Lower leg skin (tissue), 4 donors: ENCODE measurements at regions not wholly inside any gene's neighbourhood (a gene's known extent, or its start where the extent isn't known, plus 50 kb on each side); places are given as distances from the start of the nearest gene placed in this dataset.

ENCODE experiments used
- DNase-seq, 2 donors: peaks; one replicate each; pipeline ENCODE4 v3.0.0-alpha.2; 2019; ENCODE audit warnings: low spot score in 2 of 2
- H3K4me3 ChIP-seq: fragments of 200-600 bp; sonication (generic); 2 replicates; pipeline ENCODE4 v1.5.1; 2017; ENCODE audit warnings: mild to moderate bottlenecking, low read depth; ENCODE audit not compliant: poor library complexity, severe bottlenecking
- POLR2A ChIP-seq, 2 donors: fragments of 450-650 bp; IDR thresholded peaks; one replicate each; pipeline ENCODE4 v1.6.1; 2016 to 2017; ENCODE audit warnings: antibody characterized with exemption in 2 of 2, mild to moderate bottlenecking in 1 of 2, moderate library complexity in 1 of 2
- WGBS, 2 donors: methylation state at CpG; one replicate each; pipeline ENCODE4 v1.1.5; 2018; 5-methylcytosine and 5-hydroxymethylcytosine counted together
- intact Hi-C: fragments of 100-400 bp; cut with DNase I; formaldehyde crosslinking; loops from one replicate; pipeline ENCODE4 v1.15.0; 2023; ENCODE audit warnings: low total_unique reads
- TF ChIP-seq, protein P1 (sequence below), 3 donors: fragments of 450-650 bp; IDR thresholded peaks; one replicate each; pipeline ENCODE4 v1.5.1; 2016; ENCODE audit warnings: antibody characterized with exemption in 3 of 3, mild to moderate bottlenecking in 3 of 3, moderate library complexity in 2 of 3

DNA sequence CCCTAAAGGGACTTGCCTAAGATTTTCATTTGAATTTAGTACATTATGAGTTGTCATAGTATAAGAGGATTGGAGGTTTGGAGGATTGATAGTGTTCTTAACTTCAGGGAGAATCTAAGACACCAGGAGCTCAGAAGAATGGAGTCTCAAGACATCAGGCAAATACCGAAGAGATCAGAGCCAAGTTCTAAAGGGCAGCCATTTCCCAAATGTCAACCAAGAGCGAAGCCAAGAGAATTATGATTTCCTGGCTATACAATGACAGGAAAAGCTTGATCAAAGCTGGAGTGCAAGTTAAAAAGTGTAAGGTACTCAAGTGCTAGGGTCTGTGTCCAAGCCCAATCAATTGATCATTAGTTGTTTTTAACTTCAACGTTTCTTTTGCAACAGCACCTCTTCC, 283.0 kb upstream of the FN1 start:
- no peak for DNase-seq
- H3K4me3 ChIP-seq: no peak overlapping the region
- intact Hi-C loops: no loop called here
- TF ChIP-seq POLR2A (IDR thresholded peaks at IDR 0.05): no peak
- TF ChIP-seq, protein P1, sequence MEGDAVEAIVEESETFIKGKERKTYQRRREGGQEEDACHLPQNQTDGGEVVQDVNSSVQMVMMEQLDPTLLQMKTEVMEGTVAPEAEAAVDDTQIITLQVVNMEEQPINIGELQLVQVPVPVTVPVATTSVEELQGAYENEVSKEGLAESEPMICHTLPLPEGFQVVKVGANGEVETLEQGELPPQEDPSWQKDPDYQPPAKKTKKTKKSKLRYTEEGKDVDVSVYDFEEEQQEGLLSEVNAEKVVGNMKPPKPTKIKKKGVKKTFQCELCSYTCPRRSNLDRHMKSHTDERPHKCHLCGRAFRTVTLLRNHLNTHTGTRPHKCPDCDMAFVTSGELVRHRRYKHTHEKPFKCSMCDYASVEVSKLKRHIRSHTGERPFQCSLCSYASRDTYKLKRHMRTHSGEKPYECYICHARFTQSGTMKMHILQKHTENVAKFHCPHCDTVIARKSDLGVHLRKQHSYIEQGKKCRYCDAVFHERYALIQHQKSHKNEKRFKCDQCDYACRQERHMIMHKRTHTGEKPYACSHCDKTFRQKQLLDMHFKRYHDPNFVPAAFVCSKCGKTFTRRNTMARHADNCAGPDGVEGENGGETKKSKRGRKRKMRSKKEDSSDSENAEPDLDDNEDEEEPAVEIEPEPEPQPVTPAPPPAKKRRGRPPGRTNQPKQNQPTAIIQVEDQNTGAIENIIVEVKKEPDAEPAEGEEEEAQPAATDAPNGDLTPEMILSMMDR (IDR thresholded peaks at IDR 0.05): no peak
- WGBS, 2 donors: 65 to 67% methylated on average over 3 of the region's 3 CpGs

GRCh38 chr2:215718436-215718835, 282.6 kb upstream of the FN1 start:
- 53 to 60% methylated on average over 2 of the region's 2 CpGs for WGBS, 2 donors
- no peak for TF ChIP-seq POLR2A (IDR thresholded peaks at IDR 0.05)
- TF ChIP-seq, protein P1 (IDR thresholded peaks at IDR 0.05): no peak
- intact Hi-C loops: no loop called here
- no peak for DNase-seq
- H3K4me3 ChIP-seq: no peak overlapping the region

DNA sequence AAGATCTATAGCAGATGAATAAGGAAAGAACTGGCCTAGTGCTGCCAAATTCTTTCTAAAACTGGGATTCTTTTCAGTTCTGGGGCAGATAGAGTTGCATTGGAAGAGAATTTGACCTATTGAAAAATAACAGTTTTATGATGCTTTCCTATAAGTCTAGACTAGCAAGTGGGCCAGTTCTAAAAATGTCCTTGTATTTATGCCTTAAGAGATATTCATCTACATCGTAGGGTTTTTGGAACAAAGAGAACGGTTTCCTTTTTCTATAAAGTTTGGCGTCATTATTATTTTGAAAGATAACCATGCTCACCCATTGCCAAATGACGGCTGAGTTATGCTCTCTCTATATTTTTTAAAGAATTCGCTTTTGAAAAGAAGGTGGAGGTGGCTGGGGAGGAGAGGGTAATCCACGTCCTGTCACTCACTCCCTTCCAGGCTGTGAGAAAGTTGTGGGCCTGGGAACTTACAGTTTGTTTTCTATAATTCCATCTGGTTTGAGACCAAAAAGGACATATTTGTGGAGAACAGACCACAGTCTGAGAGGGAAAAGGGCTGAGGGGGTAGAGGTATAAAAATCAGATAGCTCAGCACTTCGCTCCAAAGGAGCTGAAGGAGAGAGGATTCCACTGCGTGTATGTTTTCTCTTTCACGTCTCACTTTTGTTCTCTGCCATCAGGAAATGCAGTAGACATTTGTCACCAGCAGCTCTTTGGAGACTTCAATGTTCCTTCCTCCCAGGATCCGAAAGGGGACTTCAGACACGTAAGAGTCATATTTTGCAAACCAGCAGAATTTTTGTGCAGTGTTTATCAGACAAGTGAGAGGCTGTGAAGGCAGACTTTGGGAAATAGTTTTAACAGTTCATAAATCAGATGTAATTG, 281.9 kb upstream of the FN1 start:
- WGBS, 2 donors: 63 to 71% methylated on average over 11 of the region's 11 CpGs
- intact Hi-C loops: no loop called here
- DNase-seq: no peak
- TF ChIP-seq, protein P1 (IDR thresholded peaks at IDR 0.05): no peak
- TF ChIP-seq POLR2A (IDR thresholded peaks at IDR 0.05): no peak
- no peak overlapping the region for H3K4me3 ChIP-seq

- WGBS, 2 donors: 89 to 90% methylated on average over 6 of the region's 6 CpGs
- no peak for DNase-seq
- intact Hi-C loops: no loop called here
- no peak for TF ChIP-seq POLR2A (IDR thresholded peaks at IDR 0.05)
- TF ChIP-seq, protein P1 (IDR thresholded peaks at IDR 0.05): no peak
- no peak overlapping the region for H3K4me3 ChIP-seq
Measured at GRCh38 chr2:215716956-215717355, 281.1 kb upstream of the FN1 start.

DNA sequence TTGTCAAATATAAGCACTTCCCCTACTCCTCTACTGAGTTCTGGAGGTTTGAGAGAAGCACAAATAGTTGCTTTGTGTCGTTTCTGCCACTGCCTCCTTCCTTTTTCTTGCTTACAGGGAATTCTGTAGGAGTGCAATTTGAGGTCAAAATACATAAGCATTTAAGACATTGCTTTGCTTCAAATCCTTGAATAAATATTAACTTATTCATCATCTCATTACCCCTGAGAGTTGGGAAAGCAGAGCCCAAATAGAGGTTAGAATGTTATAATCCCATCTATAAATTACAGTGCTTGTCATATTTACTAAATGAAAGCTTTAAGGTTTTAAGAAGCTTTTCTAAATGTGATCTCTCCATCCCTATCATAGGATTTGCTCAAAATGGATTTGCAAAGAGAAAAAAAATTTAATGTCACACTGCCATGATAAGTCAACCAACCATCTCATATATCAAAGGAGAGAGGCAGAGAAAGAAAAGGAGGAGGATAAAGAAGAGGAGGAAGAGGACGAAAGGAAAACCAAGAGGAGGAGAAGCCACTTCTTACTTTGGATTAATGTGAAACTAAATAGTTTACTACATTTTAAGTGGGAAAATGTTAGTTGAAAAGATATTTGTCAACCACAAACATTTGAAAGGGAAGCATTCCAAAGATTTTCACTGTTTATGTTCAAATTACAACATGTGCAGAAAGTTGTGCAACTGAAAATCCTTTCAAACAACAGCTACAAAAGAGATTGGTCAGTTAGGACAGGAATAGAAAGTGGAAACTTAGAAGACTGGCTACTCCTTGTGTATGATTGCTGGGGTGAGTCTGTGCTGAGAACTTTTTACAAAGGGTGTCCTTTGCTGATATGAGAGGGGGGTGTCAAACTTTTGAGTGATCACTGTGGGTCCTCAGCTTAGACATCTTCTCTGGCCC, 277.3 kb upstream of the FN1 start:
- intact Hi-C loops: no loop called here
- TF ChIP-seq, protein P1 (IDR thresholded peaks at IDR 0.05): no peak
- no peak for TF ChIP-seq POLR2A (IDR thresholded peaks at IDR 0.05)
- H3K4me3 ChIP-seq: no peak overlapping the region
- 34 to 45% methylated on average over 2 of the region's 2 CpGs for WGBS, 2 donors
- DNase-seq: no peak
